ENCODE measurements at regions not wholly inside any gene's neighbourhood (a gene's known extent, or its start where the extent isn't known, plus 50 kb on each side); places are given as distances from the start of the nearest gene placed in this dataset.
A peak's percentile ranks its signal among the peaks of the same experiment; 100 is the strongest.

DNA sequence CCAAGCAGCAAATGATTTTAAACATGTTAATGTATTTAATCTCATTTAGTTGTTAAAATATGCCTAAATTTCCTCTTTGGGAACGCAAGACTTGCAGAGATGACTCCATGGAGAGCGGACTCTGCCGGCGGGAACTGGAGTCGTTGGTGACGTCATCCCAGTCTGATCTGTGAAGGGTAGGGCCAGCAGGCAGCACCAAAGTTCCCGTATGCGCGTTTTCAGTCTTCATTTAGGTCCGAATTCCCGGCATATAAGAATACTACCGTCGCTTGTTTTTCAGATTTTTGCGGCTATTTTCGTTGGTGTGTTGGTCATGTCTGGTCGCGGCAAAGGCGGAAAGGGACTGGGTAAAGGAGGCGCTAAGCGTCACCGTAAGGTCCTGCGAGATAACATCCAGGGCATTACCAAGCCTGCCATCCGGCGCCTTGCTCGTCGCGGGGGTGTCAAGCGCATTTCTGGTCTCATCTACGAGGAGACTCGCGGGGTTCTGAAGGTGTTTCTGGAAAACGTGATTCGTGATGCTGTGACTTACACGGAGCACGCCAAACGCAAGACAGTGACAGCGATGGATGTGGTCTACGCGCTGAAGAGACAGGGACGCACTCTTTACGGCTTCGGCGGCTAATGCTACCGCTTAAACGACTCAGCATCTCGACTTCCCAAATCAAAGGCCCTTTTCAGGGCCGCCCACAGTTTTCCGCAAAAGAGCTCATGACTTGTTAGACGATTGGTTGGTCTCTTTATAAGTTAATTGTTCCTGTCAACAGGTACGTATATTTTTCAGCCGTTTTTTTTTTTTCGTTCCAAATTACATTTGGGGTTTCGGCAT is 117.3 kb downstream of the HFE start (continued):
- TF ChIP-seq, protein P1, sequence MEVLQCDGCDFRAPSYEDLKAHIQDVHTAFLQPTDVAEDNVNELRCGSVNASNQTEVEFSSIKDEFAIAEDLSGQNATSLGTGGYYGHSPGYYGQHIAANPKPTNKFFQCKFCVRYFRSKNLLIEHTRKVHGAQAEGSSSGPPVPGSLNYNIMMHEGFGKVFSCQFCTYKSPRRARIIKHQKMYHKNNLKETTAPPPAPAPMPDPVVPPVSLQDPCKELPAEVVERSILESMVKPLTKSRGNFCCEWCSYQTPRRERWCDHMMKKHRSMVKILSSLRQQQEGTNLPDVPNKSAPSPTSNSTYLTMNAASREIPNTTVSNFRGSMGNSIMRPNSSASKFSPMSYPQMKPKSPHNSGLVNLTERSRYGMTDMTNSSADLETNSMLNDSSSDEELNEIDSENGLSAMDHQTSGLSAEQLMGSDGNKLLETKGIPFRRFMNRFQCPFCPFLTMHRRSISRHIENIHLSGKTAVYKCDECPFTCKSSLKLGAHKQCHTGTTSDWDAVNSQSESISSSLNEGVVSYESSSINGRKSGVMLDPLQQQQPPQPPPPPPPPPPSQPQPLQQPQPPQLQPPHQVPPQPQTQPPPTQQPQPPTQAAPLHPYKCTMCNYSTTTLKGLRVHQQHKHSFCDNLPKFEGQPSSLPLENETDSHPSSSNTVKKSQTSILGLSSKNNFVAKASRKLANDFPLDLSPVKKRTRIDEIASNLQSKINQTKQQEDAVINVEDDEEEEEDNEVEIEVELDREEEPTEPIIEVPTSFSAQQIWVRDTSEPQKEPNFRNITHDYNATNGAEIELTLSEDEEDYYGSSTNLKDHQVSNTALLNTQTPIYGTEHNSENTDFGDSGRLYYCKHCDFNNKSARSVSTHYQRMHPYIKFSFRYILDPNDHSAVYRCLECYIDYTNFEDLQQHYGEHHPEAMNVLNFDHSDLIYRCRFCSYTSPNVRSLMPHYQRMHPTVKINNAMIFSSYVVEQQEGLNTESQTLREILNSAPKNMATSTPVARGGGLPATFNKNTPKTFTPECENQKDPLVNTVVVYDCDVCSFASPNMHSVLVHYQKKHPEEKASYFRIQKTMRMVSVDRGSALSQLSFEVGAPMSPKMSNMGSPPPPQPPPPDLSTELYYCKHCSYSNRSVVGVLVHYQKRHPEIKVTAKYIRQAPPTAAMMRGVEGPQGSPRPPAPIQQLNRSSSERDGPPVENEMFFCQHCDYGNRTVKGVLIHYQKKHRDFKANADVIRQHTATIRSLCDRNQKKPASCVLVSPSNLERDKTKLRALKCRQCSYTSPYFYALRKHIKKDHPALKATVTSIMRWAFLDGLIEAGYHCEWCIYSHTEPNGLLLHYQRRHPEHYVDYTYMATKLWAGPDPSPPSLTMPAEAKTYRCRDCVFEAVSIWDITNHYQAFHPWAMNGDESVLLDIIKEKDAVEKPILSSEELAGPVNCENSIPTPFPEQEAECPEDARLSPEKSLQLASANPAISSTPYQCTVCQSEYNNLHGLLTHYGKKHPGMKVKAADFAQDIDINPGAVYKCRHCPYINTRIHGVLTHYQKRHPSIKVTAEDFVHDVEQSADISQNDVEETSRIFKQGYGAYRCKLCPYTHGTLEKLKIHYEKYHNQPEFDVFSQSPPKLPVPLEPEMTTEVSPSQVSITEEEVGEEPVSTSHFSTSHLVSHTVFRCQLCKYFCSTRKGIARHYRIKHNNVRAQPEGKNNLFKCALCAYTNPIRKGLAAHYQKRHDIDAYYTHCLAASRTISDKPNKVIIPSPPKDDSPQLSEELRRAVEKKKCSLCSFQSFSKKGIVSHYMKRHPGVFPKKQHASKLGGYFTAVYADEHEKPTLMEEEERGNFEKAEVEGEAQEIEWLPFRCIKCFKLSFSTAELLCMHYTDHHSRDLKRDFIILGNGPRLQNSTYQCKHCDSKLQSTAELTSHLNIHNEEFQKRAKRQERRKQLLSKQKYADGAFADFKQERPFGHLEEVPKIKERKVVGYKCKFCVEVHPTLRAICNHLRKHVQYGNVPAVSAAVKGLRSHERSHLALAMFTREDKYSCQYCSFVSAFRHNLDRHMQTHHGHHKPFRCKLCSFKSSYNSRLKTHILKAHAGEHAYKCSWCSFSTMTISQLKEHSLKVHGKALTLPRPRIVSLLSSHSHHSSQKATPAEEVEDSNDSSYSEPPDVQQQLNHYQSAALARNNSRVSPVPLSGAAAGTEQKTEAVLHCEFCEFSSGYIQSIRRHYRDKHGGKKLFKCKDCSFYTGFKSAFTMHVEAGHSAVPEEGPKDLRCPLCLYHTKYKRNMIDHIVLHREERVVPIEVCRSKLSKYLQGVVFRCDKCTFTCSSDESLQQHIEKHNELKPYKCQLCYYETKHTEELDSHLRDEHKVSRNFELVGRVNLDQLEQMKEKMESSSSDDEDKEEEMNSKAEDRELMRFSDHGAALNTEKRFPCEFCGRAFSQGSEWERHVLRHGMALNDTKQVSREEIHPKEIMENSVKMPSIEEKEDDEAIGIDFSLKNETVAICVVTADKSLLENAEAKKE (CRISPR knock-in tag; IDR thresholded peaks at IDR 0.05), result no peak
- TF ChIP-seq STAT1 (IDR thresholded peaks at IDR 0.05; ENCODE audit: unreplicated experiment), result no peak
- TF ChIP-seq, protein P2, sequence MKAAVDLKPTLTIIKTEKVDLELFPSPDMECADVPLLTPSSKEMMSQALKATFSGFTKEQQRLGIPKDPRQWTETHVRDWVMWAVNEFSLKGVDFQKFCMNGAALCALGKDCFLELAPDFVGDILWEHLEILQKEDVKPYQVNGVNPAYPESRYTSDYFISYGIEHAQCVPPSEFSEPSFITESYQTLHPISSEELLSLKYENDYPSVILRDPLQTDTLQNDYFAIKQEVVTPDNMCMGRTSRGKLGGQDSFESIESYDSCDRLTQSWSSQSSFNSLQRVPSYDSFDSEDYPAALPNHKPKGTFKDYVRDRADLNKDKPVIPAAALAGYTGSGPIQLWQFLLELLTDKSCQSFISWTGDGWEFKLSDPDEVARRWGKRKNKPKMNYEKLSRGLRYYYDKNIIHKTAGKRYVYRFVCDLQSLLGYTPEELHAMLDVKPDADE (IDR thresholded peaks at IDR 0.05), result peak; percentile 71
- TF ChIP-seq, protein P3, sequence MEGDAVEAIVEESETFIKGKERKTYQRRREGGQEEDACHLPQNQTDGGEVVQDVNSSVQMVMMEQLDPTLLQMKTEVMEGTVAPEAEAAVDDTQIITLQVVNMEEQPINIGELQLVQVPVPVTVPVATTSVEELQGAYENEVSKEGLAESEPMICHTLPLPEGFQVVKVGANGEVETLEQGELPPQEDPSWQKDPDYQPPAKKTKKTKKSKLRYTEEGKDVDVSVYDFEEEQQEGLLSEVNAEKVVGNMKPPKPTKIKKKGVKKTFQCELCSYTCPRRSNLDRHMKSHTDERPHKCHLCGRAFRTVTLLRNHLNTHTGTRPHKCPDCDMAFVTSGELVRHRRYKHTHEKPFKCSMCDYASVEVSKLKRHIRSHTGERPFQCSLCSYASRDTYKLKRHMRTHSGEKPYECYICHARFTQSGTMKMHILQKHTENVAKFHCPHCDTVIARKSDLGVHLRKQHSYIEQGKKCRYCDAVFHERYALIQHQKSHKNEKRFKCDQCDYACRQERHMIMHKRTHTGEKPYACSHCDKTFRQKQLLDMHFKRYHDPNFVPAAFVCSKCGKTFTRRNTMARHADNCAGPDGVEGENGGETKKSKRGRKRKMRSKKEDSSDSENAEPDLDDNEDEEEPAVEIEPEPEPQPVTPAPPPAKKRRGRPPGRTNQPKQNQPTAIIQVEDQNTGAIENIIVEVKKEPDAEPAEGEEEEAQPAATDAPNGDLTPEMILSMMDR (conservative IDR thresholded peaks at IDR 0.05; ENCODE audit: low read depth in 2 of 2), result peak in 1 of 2 experiments; percentile 22; a peak in 1 of 4 replicates
